ENCODE measurements at regions not wholly inside any gene's neighbourhood (a gene's known extent, or its start where the extent isn't known, plus 50 kb on each side); places are given as distances from the start of the nearest gene placed in this dataset.

DNA sequence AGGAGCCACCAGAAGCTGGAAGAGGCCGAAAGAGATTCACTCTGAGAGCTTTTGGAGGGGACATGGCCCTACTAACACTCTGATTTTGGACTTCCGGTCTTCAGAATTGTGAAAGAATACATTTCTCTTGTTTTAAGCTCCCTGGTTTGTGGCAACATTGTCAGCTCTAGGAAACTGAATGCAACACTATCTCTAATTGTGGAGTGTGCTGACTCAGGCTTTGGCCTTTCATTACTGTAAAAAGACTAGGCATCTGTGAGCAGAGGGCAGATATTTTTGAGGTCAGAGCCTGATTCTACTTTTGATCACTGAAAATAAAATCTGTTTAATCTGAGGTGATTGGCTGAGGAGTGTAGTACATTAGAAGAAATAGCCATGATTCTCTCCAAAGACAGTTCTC is 185.4 kb upstream of the FAM98A start:
- Mint-ChIP-seq H3K4me1 (ENCODE audit: low read depth) (no peaks in the 10 kb centered on the region), H3K9me3 (peaks cover 0 to 3% of the 10 kb centered on the region in 2 donors), H3K27me3 (ENCODE audit: low read depth) (no peaks in the 10 kb centered on the region), H3K36me3 (ENCODE audit: insufficient read depth in 2 of 2) (no peaks in the 10 kb centered on the region), H3K4me3 (no peak overlapping the region), H3K27ac (no peak overlapping the region)
- DNase-seq (no peak), ATAC-seq (replicated peaks in 1 of 2) (no peak)

DNA sequence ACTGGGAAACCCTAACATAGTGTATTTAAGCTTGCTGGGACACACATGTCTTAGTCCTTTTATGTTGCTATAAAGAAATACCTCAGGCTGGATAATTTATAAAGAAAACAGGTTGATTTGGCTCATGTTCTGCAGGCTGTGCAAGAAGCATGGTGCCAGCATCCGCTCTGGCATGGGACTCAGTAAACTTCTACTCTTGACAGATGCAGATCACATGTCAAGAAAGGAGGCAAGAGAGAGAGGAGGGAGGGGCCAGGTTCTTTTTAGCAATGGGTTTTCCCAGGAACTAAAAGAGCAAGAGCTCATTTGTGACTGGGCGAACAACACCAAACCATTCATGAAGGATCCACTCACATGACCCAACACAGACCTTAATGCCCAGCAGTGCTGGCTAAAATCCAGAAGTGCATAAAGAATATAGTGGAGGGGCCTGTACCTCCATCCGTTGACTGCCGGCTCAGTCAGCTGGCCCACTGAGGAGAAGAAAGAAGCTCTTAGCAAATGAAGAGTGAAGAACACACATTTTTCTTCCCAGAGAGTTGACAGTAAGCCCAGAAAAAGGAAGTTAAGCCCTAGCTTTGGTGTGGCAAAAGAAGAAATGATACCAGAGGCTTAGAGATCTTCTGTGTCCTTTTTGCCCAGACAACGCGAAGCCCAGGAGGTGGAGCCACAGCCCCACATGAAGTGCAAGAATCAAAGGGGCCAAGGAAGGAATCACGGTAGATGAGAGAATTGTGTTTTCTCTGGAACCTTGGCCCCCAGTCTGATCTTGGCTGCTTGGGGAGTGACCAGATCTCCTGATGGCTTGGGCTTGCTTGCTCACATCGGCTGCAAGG is 183.5 kb upstream of the FAM98A start:
- no peak overlapping the region for H3K27ac Mint-ChIP-seq
- DNase-seq, result no peak
- H3K27me3 Mint-ChIP-seq (ENCODE audit: low read depth), result no peaks in the 10 kb centered on the region
- H3K4me3 Mint-ChIP-seq, result no peak overlapping the region
- no peaks in the 10 kb centered on the region for H3K36me3 Mint-ChIP-seq (ENCODE audit: insufficient read depth in 2 of 2)
- ATAC-seq (replicated peaks in 1 of 2), result no peak
- H3K9me3 Mint-ChIP-seq, result peaks cover 0 to 3% of the 10 kb centered on the region in 2 donors
- H3K4me1 Mint-ChIP-seq (ENCODE audit: low read depth), result no peaks in the 10 kb centered on the region

DNA sequence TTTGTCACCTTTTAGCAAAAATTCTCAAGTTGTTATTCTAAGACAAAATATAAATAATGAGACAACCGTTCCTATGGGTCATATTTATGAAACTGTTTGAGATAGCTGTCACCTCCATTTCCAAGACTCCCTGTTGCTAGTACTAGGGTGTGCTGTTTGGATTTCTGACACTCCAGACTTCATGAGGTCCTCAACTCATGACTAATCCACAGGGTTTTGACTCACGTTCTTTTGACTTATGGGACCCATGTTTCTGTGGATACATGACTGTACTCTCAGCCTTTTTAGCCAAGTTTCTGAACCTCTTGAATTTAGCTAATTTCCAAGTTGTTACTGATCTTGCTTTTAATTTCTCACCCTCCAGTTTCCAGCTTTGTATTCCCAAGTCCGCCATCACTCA is 178.7 kb upstream of the FAM98A start:
- Mint-ChIP-seq H3K27ac (no peak overlapping the region), H3K36me3 (ENCODE audit: insufficient read depth in 2 of 2) (no peaks in the 10 kb centered on the region), H3K4me1 (ENCODE audit: low read depth) (no peaks in the 10 kb centered on the region), H3K4me3 (no peak overlapping the region), H3K27me3 (ENCODE audit: low read depth) (no peaks in the 10 kb centered on the region), H3K9me3 (peaks cover 0 to 2% of the 10 kb centered on the region in 2 donors)
- ATAC-seq (replicated peaks in 1 of 2), result no peak
- DNase-seq, result no peak

DNA sequence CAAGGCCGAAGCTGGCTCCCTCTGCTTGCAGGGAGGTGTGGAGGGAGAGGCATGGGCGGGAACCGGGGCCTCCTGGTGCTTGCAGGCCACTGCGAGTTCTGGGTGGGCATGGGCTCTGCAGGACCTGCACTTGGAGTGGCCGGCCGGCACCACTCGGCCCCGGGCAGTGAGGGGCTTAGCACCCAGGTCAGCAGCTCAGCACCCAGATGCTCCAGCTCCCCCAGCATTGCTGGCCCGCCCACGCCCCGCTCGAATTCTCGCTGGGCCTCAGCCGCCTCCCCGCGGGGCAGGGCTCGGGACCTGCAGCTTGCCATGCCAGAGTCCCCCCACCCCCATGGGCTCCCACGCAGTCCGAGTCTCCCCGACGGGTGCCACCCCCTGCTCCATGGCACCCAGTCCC is 176.2 kb upstream of the FAM98A start:
- no peak for DNase-seq
- Mint-ChIP-seq H3K4me3 (no peak overlapping the region), H3K9me3 (peaks cover 0 to 2% of the 10 kb centered on the region in 2 donors), H3K36me3 (ENCODE audit: insufficient read depth in 2 of 2) (no peaks in the 10 kb centered on the region), H3K27ac (no peak overlapping the region), H3K4me1 (ENCODE audit: low read depth) (no peaks in the 10 kb centered on the region), H3K27me3 (ENCODE audit: low read depth) (no peaks in the 10 kb centered on the region)
- ATAC-seq (replicated peaks in 1 of 2), result no peak

DNA sequence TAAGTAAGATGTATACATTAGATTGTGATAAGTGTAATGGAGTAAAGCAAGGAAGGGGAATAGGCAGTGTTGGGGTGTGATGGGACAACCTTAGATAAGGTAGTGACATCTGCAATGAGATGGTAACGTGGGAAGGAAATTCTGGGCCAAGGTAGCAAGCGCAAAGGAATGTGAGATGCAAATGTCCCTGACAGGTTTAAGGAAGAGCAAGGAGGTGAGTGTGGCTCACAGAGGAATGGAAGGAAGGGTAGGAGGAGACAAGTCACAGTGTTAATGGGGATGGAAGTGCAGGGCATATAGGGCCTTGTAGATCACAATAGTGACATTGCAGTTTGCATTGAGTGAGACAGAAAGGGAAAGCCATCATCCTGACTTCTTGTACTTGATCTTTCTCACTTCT is 170.9 kb upstream of the FAM98A start:
- ATAC-seq (replicated peaks in 1 of 2), result no peak
- H3K36me3 Mint-ChIP-seq (ENCODE audit: insufficient read depth in 2 of 2), result no peaks in the 10 kb centered on the region

DNA sequence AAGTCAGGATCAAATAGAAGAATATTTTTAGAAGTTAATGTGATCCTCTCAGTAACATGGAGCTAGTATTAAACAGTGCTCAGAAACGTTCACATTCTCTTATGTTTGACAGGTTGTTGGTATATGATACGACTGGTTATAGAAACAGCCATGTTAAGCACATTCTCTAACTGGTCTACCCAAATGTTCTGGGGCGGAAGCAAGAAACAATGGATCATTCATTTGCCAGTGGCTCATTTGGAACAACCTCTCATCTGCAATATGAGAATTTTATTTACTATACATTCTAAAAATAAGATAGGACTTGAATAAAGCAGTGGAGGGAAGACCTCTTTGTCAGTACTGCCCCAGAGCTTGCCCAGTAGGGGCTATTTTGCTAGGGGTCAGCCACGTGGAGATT is 167.1 kb upstream of the FAM98A start:
- Mint-ChIP-seq H3K27me3 (ENCODE audit: low read depth) (no peaks in the 10 kb centered on the region), H3K36me3 (ENCODE audit: insufficient read depth in 2 of 2) (no peaks in the 10 kb centered on the region), H3K9me3 (peaks cover 0 to 2% of the 10 kb centered on the region in 2 donors), H3K27ac (no peak overlapping the region), H3K4me1 (ENCODE audit: low read depth) (no peaks in the 10 kb centered on the region), H3K4me3 (no peak overlapping the region)
- no peak for ATAC-seq (replicated peaks in 1 of 2)
- no peak for DNase-seq

More for the DNA sequence above, 170.9 kb upstream of the FAM98A start:
- Mint-ChIP-seq H3K27me3 (ENCODE audit: low read depth) (no peaks in the 10 kb centered on the region), H3K4me3 (no peak overlapping the region), H3K9me3 (no peaks in the 10 kb centered on the region), H3K4me1 (ENCODE audit: low read depth) (no peaks in the 10 kb centered on the region), H3K27ac (no peak overlapping the region)
- no peak for DNase-seq

DNA sequence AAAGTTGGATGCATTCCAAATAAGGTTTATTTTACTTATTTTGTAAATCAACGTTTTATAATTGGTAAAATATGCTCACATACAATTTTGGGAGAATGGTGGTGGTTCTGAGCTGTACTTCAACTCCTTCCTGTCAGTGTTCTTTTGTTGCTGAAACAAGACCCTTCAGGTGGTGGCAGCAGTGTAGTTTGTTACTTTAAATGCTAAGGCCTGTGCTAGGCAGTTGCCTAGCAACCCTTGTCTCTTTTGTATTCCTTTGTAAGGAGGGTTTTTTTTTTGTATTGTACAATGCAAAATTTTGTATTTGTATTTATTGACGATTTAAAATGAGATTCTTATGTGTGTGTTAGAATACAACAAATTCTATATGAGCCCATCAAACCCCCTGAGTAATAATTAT is 166.0 kb upstream of the FAM98A start:
- Mint-ChIP-seq H3K36me3 (ENCODE audit: insufficient read depth in 2 of 2) (no peaks in the 10 kb centered on the region), H3K9me3 (peaks cover 0 to 2% of the 10 kb centered on the region in 2 donors), H3K27ac (no peak overlapping the region), H3K4me3 (no peak overlapping the region), H3K4me1 (ENCODE audit: low read depth) (no peaks in the 10 kb centered on the region), H3K27me3 (ENCODE audit: low read depth) (no peaks in the 10 kb centered on the region)
- ATAC-seq (replicated peaks in 1 of 2) (no peak), DNase-seq (no peak)

DNA sequence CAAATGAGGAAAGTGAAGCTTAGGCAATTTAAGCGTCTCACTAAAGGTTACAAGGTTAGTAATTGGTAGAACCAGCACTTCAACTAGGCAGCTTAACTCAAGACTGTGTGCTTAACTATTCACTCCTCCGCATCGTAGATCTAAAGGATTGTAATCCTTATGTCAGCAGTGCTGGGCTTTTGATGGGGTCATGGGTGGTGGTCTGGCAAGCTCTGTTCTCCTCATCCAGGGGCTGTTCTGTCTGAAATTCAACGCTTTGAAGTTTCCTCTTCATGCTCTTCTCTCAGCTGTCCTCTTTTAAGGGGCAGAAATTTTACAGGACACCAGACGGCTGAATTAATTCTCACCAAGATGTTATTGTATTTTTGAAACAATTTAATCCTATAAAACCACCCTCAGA is 165.5 kb upstream of the FAM98A start:
- ATAC-seq (replicated peaks in 1 of 2), result no peak
- H3K4me3 Mint-ChIP-seq, result no peak overlapping the region

DNA sequence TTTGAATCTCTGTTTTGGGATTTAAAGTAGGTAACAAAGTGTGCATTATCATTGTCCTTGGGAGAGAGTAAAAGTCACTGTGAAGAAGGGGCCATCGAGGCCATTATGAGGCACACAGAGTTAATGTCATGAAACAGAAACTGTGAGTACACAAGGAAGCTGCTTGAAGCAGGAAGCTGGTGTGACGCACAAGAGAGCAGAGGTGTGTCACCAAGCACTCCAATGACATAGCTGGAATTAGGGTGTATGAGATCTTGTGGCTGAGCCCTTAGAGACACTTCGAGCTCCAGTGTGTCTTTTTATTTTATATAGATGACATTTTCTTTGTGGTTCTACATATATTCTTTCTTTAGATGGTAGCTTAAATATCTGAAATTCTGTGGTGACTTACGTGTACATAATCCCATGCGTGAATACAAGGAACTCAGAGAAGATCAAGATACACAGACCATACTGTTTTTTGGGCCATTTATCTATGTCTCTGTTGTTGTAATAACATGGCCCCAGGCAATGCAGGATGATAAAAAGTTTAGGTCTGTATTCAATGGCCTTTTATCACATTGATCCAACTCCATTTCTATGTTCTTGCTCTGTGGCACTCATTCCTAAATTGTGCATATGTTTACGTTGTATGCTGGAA is 164.7 kb upstream of the FAM98A start:
- no peaks in the 10 kb centered on the region for H3K27me3 Mint-ChIP-seq (ENCODE audit: low read depth)
- no peak for DNase-seq
- ATAC-seq (replicated peaks in 1 of 2), result no peak
- no peak overlapping the region for H3K27ac Mint-ChIP-seq
- peaks cover 0 to 4% of the 10 kb centered on the region in 2 donors for H3K9me3 Mint-ChIP-seq
- no peak overlapping the region for H3K4me3 Mint-ChIP-seq
- no peaks in the 10 kb centered on the region for H3K36me3 Mint-ChIP-seq (ENCODE audit: insufficient read depth in 2 of 2)
- no peaks in the 10 kb centered on the region for H3K4me1 Mint-ChIP-seq (ENCODE audit: low read depth)

More for the DNA sequence above, 165.5 kb upstream of the FAM98A start:
- no peak overlapping the region for H3K27ac Mint-ChIP-seq
- peaks cover 0 to 2% of the 10 kb centered on the region in 2 donors for H3K9me3 Mint-ChIP-seq
- no peaks in the 10 kb centered on the region for H3K36me3 Mint-ChIP-seq (ENCODE audit: insufficient read depth in 2 of 2)
- no peaks in the 10 kb centered on the region for H3K27me3 Mint-ChIP-seq (ENCODE audit: low read depth)
- no peak for DNase-seq
- no peaks in the 10 kb centered on the region for H3K4me1 Mint-ChIP-seq (ENCODE audit: low read depth)

DNA sequence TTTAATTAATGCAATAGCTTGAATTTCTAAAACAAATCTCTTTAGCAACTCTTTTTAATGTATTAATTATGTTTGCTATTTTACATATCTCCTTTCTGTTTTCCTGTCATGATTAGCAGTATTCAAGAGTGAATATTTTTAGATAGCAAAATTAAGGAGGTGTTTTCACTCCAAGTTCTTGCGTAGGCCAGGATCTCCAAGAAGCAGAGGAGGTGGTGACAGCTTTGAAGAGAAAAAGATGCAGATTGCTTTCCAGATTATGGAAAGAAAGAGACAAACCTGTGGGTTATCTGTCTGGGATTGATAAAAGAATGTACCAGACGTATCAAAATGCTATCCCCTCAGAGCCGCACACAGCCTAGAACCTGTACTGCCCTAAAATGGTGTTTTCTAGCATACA is 163.5 kb upstream of the FAM98A start:
- Mint-ChIP-seq H3K4me1 (ENCODE audit: low read depth) (no peaks in the 10 kb centered on the region), H3K9me3 (peaks cover 0 to 4% of the 10 kb centered on the region in 2 donors), H3K4me3 (no peak overlapping the region), H3K27ac (no peak overlapping the region), H3K27me3 (ENCODE audit: low read depth) (no peaks in the 10 kb centered on the region), H3K36me3 (ENCODE audit: insufficient read depth in 2 of 2) (no peaks in the 10 kb centered on the region)
- DNase-seq (no peak), ATAC-seq (replicated peaks in 1 of 2) (no peak)

DNA sequence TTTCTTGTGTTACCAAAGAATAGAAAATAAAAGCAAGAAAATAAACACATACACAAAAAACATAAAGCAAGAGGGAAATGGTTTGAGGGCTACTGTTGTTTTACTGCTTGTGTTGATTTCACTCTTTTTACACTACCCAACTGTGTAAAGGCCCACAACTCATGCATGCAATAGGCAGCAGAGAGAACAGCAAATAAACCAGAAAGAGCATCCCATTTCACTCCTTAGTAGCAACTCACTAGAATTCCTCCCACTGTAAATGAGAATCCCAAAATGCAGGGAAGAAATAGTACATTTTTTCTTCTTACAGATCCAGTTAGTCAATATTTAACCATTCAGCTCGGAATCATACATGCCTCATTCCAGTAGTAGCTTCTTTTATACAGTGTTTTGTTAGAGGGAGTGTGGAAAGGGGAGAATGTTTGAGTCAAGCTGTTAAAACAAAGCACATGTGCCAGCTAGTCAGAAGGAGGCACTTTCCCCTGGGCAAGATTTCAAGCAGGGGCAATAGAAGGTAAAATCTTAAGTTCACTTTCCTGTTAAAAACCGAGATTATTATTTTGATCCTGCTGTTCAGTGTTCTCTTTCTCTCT is 147.2 kb upstream of the FAM98A start:
- Mint-ChIP-seq H3K27me3 (ENCODE audit: low read depth) (no peaks in the 10 kb centered on the region), H3K36me3 (ENCODE audit: insufficient read depth in 2 of 2) (peaks cover 2 to 3% of the 10 kb centered on the region in 2 donors), H3K4me3 (no peak overlapping the region), H3K9me3 (peaks cover 2 to 3% of the 10 kb centered on the region in 2 donors), H3K4me1 (ENCODE audit: low read depth) (no peaks in the 10 kb centered on the region), H3K27ac (no peak overlapping the region)
- ATAC-seq (replicated peaks in 1 of 2), result no peak
- no peak for DNase-seq

DNA sequence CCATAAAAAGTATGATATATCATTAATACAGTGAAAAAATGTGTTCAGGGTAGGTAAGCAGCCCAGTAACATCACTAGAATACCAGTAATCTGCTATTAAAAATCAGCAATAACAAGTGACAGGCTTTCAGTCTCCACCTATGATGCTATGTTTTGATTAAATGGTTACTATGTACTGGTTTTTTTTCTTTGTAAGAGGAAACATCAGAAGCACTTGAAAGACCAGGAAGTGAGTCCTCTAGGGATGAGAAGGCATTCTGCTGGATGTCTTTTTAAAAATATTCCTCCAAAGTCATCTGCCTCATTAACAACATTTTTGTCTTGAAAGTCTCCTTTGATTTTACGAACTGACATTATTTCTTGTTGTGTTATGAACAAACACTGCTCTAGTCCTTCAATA is 136.0 kb upstream of the FAM98A start:
- no peak for DNase-seq
- ATAC-seq (replicated peaks in 1 of 2), result no peak
- no peaks in the 10 kb centered on the region for H3K27me3 Mint-ChIP-seq (ENCODE audit: low read depth)
- H3K36me3 Mint-ChIP-seq (ENCODE audit: insufficient read depth in 2 of 2), result no peaks in the 10 kb centered on the region
- H3K4me3 Mint-ChIP-seq, result no peak overlapping the region
- H3K9me3 Mint-ChIP-seq, result peaks cover 0 to 4% of the 10 kb centered on the region in 2 donors
- H3K27ac Mint-ChIP-seq, result no peak overlapping the region
- H3K4me1 Mint-ChIP-seq (ENCODE audit: low read depth), result no peaks in the 10 kb centered on the region

DNA sequence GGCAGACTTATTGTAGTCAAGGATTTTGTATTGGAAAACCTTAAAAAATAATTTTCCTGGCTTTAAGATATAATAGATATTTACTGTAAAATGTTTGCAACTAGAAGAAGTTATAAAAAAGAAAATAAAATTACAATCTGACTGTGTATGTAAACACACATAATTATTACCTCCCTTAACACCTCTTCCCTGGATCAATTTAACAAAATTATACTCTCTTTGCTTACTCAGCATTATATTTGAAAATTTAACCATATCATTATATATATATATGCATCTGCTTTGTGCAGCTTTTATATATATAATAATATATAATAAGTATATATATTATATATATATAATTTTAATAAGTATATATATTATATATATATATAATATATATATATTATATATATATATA is 131.7 kb upstream of the FAM98A start:
- Mint-ChIP-seq H3K36me3 (ENCODE audit: insufficient read depth in 2 of 2) (no peaks in the 10 kb centered on the region), H3K9me3 (peaks cover 2 to 3% of the 10 kb centered on the region in 2 donors), H3K4me3 (no peak overlapping the region), H3K4me1 (ENCODE audit: low read depth) (no peaks in the 10 kb centered on the region), H3K27me3 (ENCODE audit: low read depth) (no peaks in the 10 kb centered on the region), H3K27ac (no peak overlapping the region)
- no peak for ATAC-seq (replicated peaks in 1 of 2)
- no peak for DNase-seq
